ENCODE measurements at regions not wholly inside any gene's neighbourhood (a gene's known extent, or its start where the extent isn't known, plus 50 kb on each side); places are given as distances from the start of the nearest gene placed in this dataset.
"Not testable (repeated sequence)": the region's sequence is repeated elsewhere in the genome, so short reads cannot be mapped to it uniquely, and the experiment has no call there.

- not testable (repeated sequence) for TF ChIP-seq CTCF (IDR thresholded peaks at IDR 0.05; ENCODE audit: insufficient read depth, low read length); POLR2AphosphoS5 (IDR thresholded peaks at IDR 0.05; ENCODE audit: low read depth)
Measured at GRCh38 chr4:8983921-8984320, 112.3 kb upstream of the HMX1 start.

All from HL-60 (cell line).